ENCODE measurements at regions not wholly inside any gene's neighbourhood (a gene's known extent, or its start where the extent isn't known, plus 50 kb on each side); places are given as distances from the start of the nearest gene placed in this dataset.

GRCh38 chr5:52409835-52410234 is 377.9 kb upstream of the ITGA1 start:
- TF ChIP-seq, protein P1, sequence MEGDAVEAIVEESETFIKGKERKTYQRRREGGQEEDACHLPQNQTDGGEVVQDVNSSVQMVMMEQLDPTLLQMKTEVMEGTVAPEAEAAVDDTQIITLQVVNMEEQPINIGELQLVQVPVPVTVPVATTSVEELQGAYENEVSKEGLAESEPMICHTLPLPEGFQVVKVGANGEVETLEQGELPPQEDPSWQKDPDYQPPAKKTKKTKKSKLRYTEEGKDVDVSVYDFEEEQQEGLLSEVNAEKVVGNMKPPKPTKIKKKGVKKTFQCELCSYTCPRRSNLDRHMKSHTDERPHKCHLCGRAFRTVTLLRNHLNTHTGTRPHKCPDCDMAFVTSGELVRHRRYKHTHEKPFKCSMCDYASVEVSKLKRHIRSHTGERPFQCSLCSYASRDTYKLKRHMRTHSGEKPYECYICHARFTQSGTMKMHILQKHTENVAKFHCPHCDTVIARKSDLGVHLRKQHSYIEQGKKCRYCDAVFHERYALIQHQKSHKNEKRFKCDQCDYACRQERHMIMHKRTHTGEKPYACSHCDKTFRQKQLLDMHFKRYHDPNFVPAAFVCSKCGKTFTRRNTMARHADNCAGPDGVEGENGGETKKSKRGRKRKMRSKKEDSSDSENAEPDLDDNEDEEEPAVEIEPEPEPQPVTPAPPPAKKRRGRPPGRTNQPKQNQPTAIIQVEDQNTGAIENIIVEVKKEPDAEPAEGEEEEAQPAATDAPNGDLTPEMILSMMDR (IDR thresholded peaks at IDR 0.05; ENCODE audit: insufficient read depth, low read length, poor library complexity, severe bottlenecking): no peak

GRCh38 chr5:52419357-52419756 is 368.4 kb upstream of the ITGA1 start:
- Histone ChIP-seq H3K4me3 (replicated peaks; ENCODE audit: low read depth, low read length) (no peak overlapping the region), H3K27me3 (replicated peaks; ENCODE audit: control insufficient read depth, insufficient read depth, low read length) (no peaks in the 10 kb centered on the region), H3K36me3 (ENCODE audit: control insufficient read depth, insufficient read depth, low read length) (no peaks in the 10 kb centered on the region)
- TF ChIP-seq, protein P1 (IDR thresholded peaks at IDR 0.05; ENCODE audit: insufficient read depth, low read length, poor library complexity, severe bottlenecking): no peak
- DNase-seq (ENCODE audit: extremely low read depth, insufficient read length): no peak

More at GRCh38 chr5:52409835-52410234, 377.9 kb upstream of the ITGA1 start:
- H3K4me3 ChIP-seq (replicated peaks; ENCODE audit: low read depth, low read length): no peak overlapping the region
- no peaks in the 10 kb centered on the region for H3K27me3 ChIP-seq (replicated peaks; ENCODE audit: control insufficient read depth, insufficient read depth, low read length)
- no peak for DNase-seq (ENCODE audit: extremely low read depth, insufficient read length)
- H3K36me3 ChIP-seq (ENCODE audit: control insufficient read depth, insufficient read depth, low read length): no peaks in the 10 kb centered on the region

- Histone ChIP-seq H3K4me3 (replicated peaks; ENCODE audit: low read depth, low read length) (no peak overlapping the region), H3K36me3 (ENCODE audit: control insufficient read depth, insufficient read depth, low read length) (no peaks in the 10 kb centered on the region), H3K27me3 (replicated peaks; ENCODE audit: control insufficient read depth, insufficient read depth, low read length) (no peaks in the 10 kb centered on the region)
- TF ChIP-seq, protein P1 (IDR thresholded peaks at IDR 0.05; ENCODE audit: insufficient read depth, low read length, poor library complexity, severe bottlenecking): no peak
- no peak for DNase-seq (ENCODE audit: extremely low read depth, insufficient read length)
Observed at GRCh38 chr5:52427615-52428014, 360.1 kb upstream of the ITGA1 start.

- DNase-seq (ENCODE audit: extremely low read depth, insufficient read length): no peak
- no peaks in the 10 kb centered on the region for H3K36me3 ChIP-seq (ENCODE audit: control insufficient read depth, insufficient read depth, low read length)
- TF ChIP-seq, protein P1 (IDR thresholded peaks at IDR 0.05; ENCODE audit: insufficient read depth, low read length, poor library complexity, severe bottlenecking): no peak
Observed at GRCh38 chr5:52428977-52429489, 358.7 kb upstream of the ITGA1 start.

GRCh38 chr5:52441768-52442167 is 345.9 kb upstream of the ITGA1 start:
- DNase-seq (ENCODE audit: extremely low read depth, insufficient read length): no peak
- TF ChIP-seq, protein P1 (IDR thresholded peaks at IDR 0.05; ENCODE audit: insufficient read depth, low read length, poor library complexity, severe bottlenecking): no peak
- H3K4me3 ChIP-seq (replicated peaks; ENCODE audit: low read depth, low read length): no peak overlapping the region
- H3K36me3 ChIP-seq (ENCODE audit: control insufficient read depth, insufficient read depth, low read length): no peaks in the 10 kb centered on the region
- H3K27me3 ChIP-seq (replicated peaks; ENCODE audit: control insufficient read depth, insufficient read depth, low read length): no peaks in the 10 kb centered on the region

More at GRCh38 chr5:52428977-52429489, 358.7 kb upstream of the ITGA1 start:
- Histone ChIP-seq H3K27me3 (replicated peaks; ENCODE audit: control insufficient read depth, insufficient read depth, low read length) (no peaks in the 10 kb centered on the region), H3K4me3 (replicated peaks; ENCODE audit: low read depth, low read length) (no peak overlapping the region)

- no peak for DNase-seq (ENCODE audit: extremely low read depth, insufficient read length)
- TF ChIP-seq, protein P1 (IDR thresholded peaks at IDR 0.05; ENCODE audit: insufficient read depth, low read length, poor library complexity, severe bottlenecking): no peak
- no peaks in the 10 kb centered on the region for H3K27me3 ChIP-seq (replicated peaks; ENCODE audit: control insufficient read depth, insufficient read depth, low read length)
- no peaks in the 10 kb centered on the region for H3K36me3 ChIP-seq (ENCODE audit: control insufficient read depth, insufficient read depth, low read length)
- H3K4me3 ChIP-seq (replicated peaks; ENCODE audit: low read depth, low read length): no peak overlapping the region
Observed at GRCh38 chr5:52443187-52443586, 344.5 kb upstream of the ITGA1 start.
